GM19395 (cell line): ENCODE measurements at regions not wholly inside any gene's neighbourhood (a gene's known extent, or its start where the extent isn't known, plus 50 kb on each side); places are given as distances from the start of the nearest gene placed in this dataset.
"Not testable (repeated sequence)": the region's sequence is repeated elsewhere in the genome, so short reads cannot be mapped to it uniquely, and the experiment has no call there.

Source experiments
- ATAC-seq: cut with Tn5 transposase; IDR thresholded peaks from one replicate; pipeline ENCODE4 v1.9.1; 2021; ENCODE audit warnings: mild to moderate bottlenecking, moderate library complexity; ENCODE audit not compliant: unreplicated experiment

GRCh38 chrX:83588409-83588808 is 80.3 kb downstream of the POU3F4 start:
- no peak for ATAC-seq

GRCh38 chrX:83593634-83594294 is 85.7 kb downstream of the POU3F4 start:
- ATAC-seq, result no peak

- ATAC-seq, result no peak
Observed at GRCh38 chrX:83630662-83631061, 122.6 kb downstream of the POU3F4 start.

- ATAC-seq, result not testable (repeated sequence)
Observed at GRCh38 chrX:83649706-83650105, 141.6 kb downstream of the POU3F4 start.

GRCh38 chrX:83658731-83659130 is 150.6 kb downstream of the POU3F4 start:
- ATAC-seq, result peak; percentile 75
